IMR-90 (cell line): ENCODE measurements at regions not wholly inside any gene's neighbourhood (a gene's known extent, or its start where the extent isn't known, plus 50 kb on each side); places are given as distances from the start of the nearest gene placed in this dataset.

Experiments used
- ATAC-seq: fragments of 200-7000 bp; cut with Tn5 transposase; 2 replicates; pipeline ENCODE4 v1.9.1; 2020; ENCODE audit warnings: low read depth, mild to moderate bottlenecking, moderate library complexity
- BruUV-seq: library from RNA; stranded (reverse); fragments of 400-500 nt; replicated peaks from 2 replicates; lab custom pipeline; 2021; lab: Mats Ljungman, UMichigan
- CTCF ChIA-PET: fragments of 300-600 bp; formaldehyde crosslinking; extraction: SDS; loops from one replicate; lab custom pipeline; 2021; ENCODE audit warnings: antibody characterized with exemption; lab: Yijun Ruan, JAX
- POLR2A ChIA-PET: fragments of 300-600 bp; sonication (Branson Sonifier 250); formaldehyde crosslinking; loops from one replicate; lab custom pipeline; 2022; ENCODE audit warnings: antibody characterized with exemption; ENCODE audit not compliant: unreplicated experiment; lab: Charles Lee
- DNase-seq: peaks from one replicate; pipeline ENCODE4 v3.0.0; 2013
- H2AFZ ChIP-seq: replicated peaks from 2 replicates; pipeline ENCODE3; 2013; ENCODE audit warnings: low read length, mild to moderate bottlenecking; ENCODE audit not compliant: poor library complexity
- H2AK5ac ChIP-seq: 2 replicates; pipeline ENCODE4 v1.6.1; 2013; ENCODE audit warnings: low read depth, low read length, inconsistent platforms
- H2AK9ac ChIP-seq: replicated peaks from 2 replicates; pipeline ENCODE3; 2013; ENCODE audit warnings: mild to moderate bottlenecking, low read depth, low read length, moderate library complexity; ENCODE audit not compliant: poor library complexity
- H2BK120ac ChIP-seq: 2 replicates; pipeline ENCODE4 v1.6.1; 2013; ENCODE audit warnings: low read depth, low read length, inconsistent platforms
- H2BK15ac ChIP-seq: 3 replicates; pipeline ENCODE4 v1.6.1; 2013; ENCODE audit warnings: low read depth, low read length, inconsistent platforms
- H2BK20ac ChIP-seq: 2 replicates; pipeline ENCODE4 v1.6.1; 2013; ENCODE audit warnings: low read depth, mild to moderate bottlenecking, inconsistent platforms, low read length, moderate library complexity
- H2BK5ac ChIP-seq: 2 replicates; pipeline ENCODE4 v1.6.1; 2013; ENCODE audit warnings: mild to moderate bottlenecking, low read depth, low read length, inconsistent platforms; ENCODE audit not compliant: poor library complexity, severe bottlenecking
- H3K14ac ChIP-seq: replicated peaks from 2 replicates; pipeline ENCODE4 v1.6.1; 2013; ENCODE audit warnings: low read depth, low read length, inconsistent platforms
- H3K18ac ChIP-seq: 2 replicates; pipeline ENCODE4 v1.6.1; 2013; ENCODE audit warnings: low read depth, low read length, control low read depth
- H3K23ac ChIP-seq: 2 replicates; pipeline ENCODE4 v1.6.1; 2013; ENCODE audit warnings: low read depth, low read length, inconsistent platforms
- H3K27ac ChIP-seq: 2 replicates; pipeline ENCODE4 v1.5.1; 2013; ENCODE audit warnings: mild to moderate bottlenecking, control low read depth, low read length; ENCODE audit not compliant: insufficient read depth
- H3K27me3 ChIP-seq: 2 replicates; pipeline ENCODE4 v1.6.1; 2013; ENCODE audit warnings: low read length; ENCODE audit not compliant: control insufficient read depth, insufficient read depth
- H3K36me3 ChIP-seq: 2 replicates; pipeline ENCODE4 v1.6.1; 2013; ENCODE audit warnings: low read length, mixed read lengths; ENCODE audit not compliant: control insufficient read depth, insufficient read depth
- H3K4ac ChIP-seq: 2 replicates; pipeline ENCODE4 v1.6.1; 2013; ENCODE audit warnings: low read depth, low read length, inconsistent platforms
- H3K4me1 ChIP-seq: 2 replicates; pipeline ENCODE4 v1.6.1; 2013; ENCODE audit warnings: low read length, mixed read lengths; ENCODE audit not compliant: control insufficient read depth, insufficient read depth
- H3K4me2 ChIP-seq: 2 replicates; pipeline ENCODE4 v1.6.1; 2013; ENCODE audit warnings: low read depth, mild to moderate bottlenecking, control low read depth, low read length, moderate library complexity
- H3K4me3 ChIP-seq: 2 replicates; pipeline ENCODE4 v1.5.1; 2013; ENCODE audit warnings: low read depth, mild to moderate bottlenecking, control low read depth, low read length, moderate library complexity; ENCODE audit not compliant: insufficient read depth
- H3K56ac ChIP-seq: 2 replicates; pipeline ENCODE4 v1.6.1; 2013; ENCODE audit warnings: low read length, inconsistent platforms; ENCODE audit not compliant: insufficient read depth; ENCODE audit errors: extremely low read depth
- H3K79me1 ChIP-seq, 2 experiments: 2 replicates each; pipeline ENCODE4 v1.6.1; 2013; ENCODE audit warnings: low read length in 2 of 2, inconsistent platforms in 1 of 2, low read depth in 1 of 2
- H3K9ac ChIP-seq: 2 replicates; pipeline ENCODE4 v1.6.1; 2013; ENCODE audit warnings: low read depth, low read length, control low read depth
- H3K9me1 ChIP-seq: 2 replicates; pipeline ENCODE4 v1.6.1; 2013; ENCODE audit warnings: low read length, inconsistent platforms; ENCODE audit not compliant: insufficient read depth
- H3K9me3 ChIP-seq: 2 replicates; pipeline ENCODE4 v1.6.1; 2013; ENCODE audit warnings: low read length; ENCODE audit not compliant: control insufficient read depth, insufficient read depth
- H4K20me1 ChIP-seq: 2 replicates; pipeline ENCODE4 v1.6.1; 2013; ENCODE audit warnings: low read length, inconsistent platforms; ENCODE audit not compliant: insufficient read depth
- H4K5ac ChIP-seq: 2 replicates; pipeline ENCODE4 v1.6.1; 2013; ENCODE audit warnings: mild to moderate bottlenecking, low read depth, low read length, control low read depth
- H4K8ac ChIP-seq, 2 experiments: 2 replicates each; pipeline ENCODE4 v1.6.1; 2013; ENCODE audit warnings: low read depth in 2 of 2, low read length in 2 of 2, control low read depth in 1 of 2, inconsistent platforms in 1 of 2
- H4K91ac ChIP-seq: 2 replicates; pipeline ENCODE4 v1.6.1; 2013; ENCODE audit warnings: low read depth, low read length, inconsistent platforms; ENCODE audit not compliant: insufficient read depth
- BHLHE40 ChIP-seq: fragments of 150-350 bp; IDR thresholded peaks from 2 replicates; pipeline ENCODE4 v1.6.1; 2016; ENCODE audit warnings: mild to moderate bottlenecking, low read depth, low read length
- CEBPB ChIP-seq: IDR thresholded peaks from 2 replicates; pipeline ENCODE4 v1.6.1; 2012; ENCODE audit warnings: low read depth, low read length, improper control_type of control experiment
- CHD1 ChIP-seq: IDR thresholded peaks from 2 replicates; pipeline ENCODE4 v1.6.1; 2012; ENCODE audit warnings: low read depth, low read length, improper control_type of control experiment
- CTCF ChIP-seq: conservative IDR thresholded peaks from 2 replicates; pipeline ENCODE4 v1.5.1; 2012; ENCODE audit warnings: mild to moderate bottlenecking, low read depth, low read length, improper control_type of control experiment
- ELK1 ChIP-seq: fragments of 150-350 bp; IDR thresholded peaks from 2 replicates; pipeline ENCODE4 v1.6.1; 2016; ENCODE audit warnings: low read depth, mild to moderate bottlenecking, low read length, moderate library complexity, borderline replicate concordance
- FOS ChIP-seq: fragments of 150-350 bp; IDR thresholded peaks from 2 replicates; pipeline ENCODE4 v1.6.1; 2016; ENCODE audit warnings: low read depth, low read length
- MAFK ChIP-seq: IDR thresholded peaks from 2 replicates; pipeline ENCODE4 v1.6.1; 2012; ENCODE audit warnings: low read depth, low read length, improper control_type of control experiment
- MAZ ChIP-seq: IDR thresholded peaks from 2 replicates; pipeline ENCODE4 v1.6.1; 2012; ENCODE audit warnings: low read depth, mild to moderate bottlenecking, low read length, improper control_type of control experiment, moderate library complexity, borderline replicate concordance
- MXI1 ChIP-seq: IDR thresholded peaks from 2 replicates; pipeline ENCODE4 v1.6.1; 2012; ENCODE audit warnings: low read depth, mild to moderate bottlenecking, low read length, moderate library complexity, borderline replicate concordance
- NFE2L2 ChIP-seq: fragments of 150-350 bp; IDR thresholded peaks from 2 replicates; pipeline ENCODE4 v1.6.1; 2016; ENCODE audit warnings: low read depth, mild to moderate bottlenecking, low read length
- POLR2A ChIP-seq: IDR thresholded peaks from 2 replicates; pipeline ENCODE4 v1.6.1; 2012; ENCODE audit warnings: mild to moderate bottlenecking, low read depth, low read length
- RCOR1 ChIP-seq: IDR thresholded peaks from 2 replicates; pipeline ENCODE4 v1.6.1; 2012; ENCODE audit warnings: mild to moderate bottlenecking, low read length, improper control_type of control experiment; ENCODE audit not compliant: insufficient replicate concordance
- RFX5 ChIP-seq: IDR thresholded peaks from 2 replicates; pipeline ENCODE4 v1.8.0; 2012; ENCODE audit warnings: low read depth, mild to moderate bottlenecking, low read length, moderate library complexity
- SMC3 ChIP-seq: fragments of 150-350 bp; IDR thresholded peaks from 2 replicates; pipeline ENCODE4 v1.6.1; 2016; ENCODE audit warnings: low read depth, mild to moderate bottlenecking, antibody characterized with exemption, low read length, moderate library complexity
- USF2 ChIP-seq: fragments of 150-350 bp; IDR thresholded peaks from 2 replicates; pipeline ENCODE4 v1.6.1; 2017; ENCODE audit warnings: mild to moderate bottlenecking, antibody characterized with exemption, low read length, low read depth
- WGBS, 2 experiments: methylation state at CpG; one replicate each; pipeline versions ENCODE4 v1.1.5 to v1.1.7; 2013; ENCODE audit warnings: missing lambda C conversion rate in 2 of 2; ENCODE audit not compliant: insufficient read length in 1 of 2; ENCODE audit errors: extremely low coverage in 2 of 2; 5-methylcytosine and 5-hydroxymethylcytosine counted together
- dilution Hi-C: fragments of 300-500 bp; cut with HindIII; formaldehyde crosslinking; loops from one replicate; pipeline ENCODE4 v1.14.3; 2018; ENCODE audit warnings: low sequenced_read_pairs; ENCODE audit not compliant: unreplicated experiment
- in situ Hi-C: fragments of 300-500 bp; cut with MboI; formaldehyde crosslinking; loops from 3 replicates; pipeline ENCODE4 v1.14.3; 2019; ENCODE audit warnings: low sequenced_read_pairs, inconsistent platforms, mixed read lengths
- intact Hi-C: fragments of 100-400 bp; cut with micrococcal nuclease; formaldehyde crosslinking; loops from 2 replicates; pipeline ENCODE4 v1.10.0; 2022

- H3K9me3 ChIP-seq, result no peaks in the 10 kb centered on the region
- H4K8ac ChIP-seq, result no peak overlapping the region
- no peak overlapping the region for H3K14ac ChIP-seq
- H3K56ac ChIP-seq, result no peak overlapping the region
- no peaks in the 10 kb centered on the region for H3K9me1 ChIP-seq
- H3K4ac ChIP-seq, result no peak overlapping the region
- H3K36me3 ChIP-seq, result no peaks in the 10 kb centered on the region
- BruUV-seq, result no TSS peak
- ChIA-PET CTCF (no interaction called here), POLR2A (no interaction called here)
- H3K27ac ChIP-seq, result no peak overlapping the region
- in situ Hi-C loops, result no loop called here
- no peak overlapping the region for H4K91ac ChIP-seq
- no peak overlapping the region for H3K4me3 ChIP-seq
- H2AK9ac ChIP-seq, result no peak overlapping the region
- no peaks in the 10 kb centered on the region for H3K4me1 ChIP-seq
- no peak overlapping the region for H2BK5ac ChIP-seq
- ATAC-seq (no peak), DNase-seq (no peak)
- no peaks in the 10 kb centered on the region for H3K79me1 ChIP-seq
- no peak overlapping the region for H3K18ac ChIP-seq
- no peak overlapping the region for H3K4me2 ChIP-seq
- no peak overlapping the region for H2BK120ac ChIP-seq
- H2BK15ac ChIP-seq, result no peak overlapping the region
- intact Hi-C loops, result no loop called here
- no peak overlapping the region for H2AK5ac ChIP-seq
- dilution Hi-C loops, result no loop called here
- H4K20me1 ChIP-seq, result no peaks in the 10 kb centered on the region
- TF ChIP-seq RCOR1 (no peak), CHD1 (no peak), ELK1 (no peak), MXI1 (no peak), MAZ (no peak), CEBPB (no peak), POLR2A (no peak), FOS (no peak), NFE2L2 (no peak), USF2 (no peak), CTCF (no peak), SMC3 (no peak), BHLHE40 (no peak), RFX5 (no peak), MAFK (no peak)
- H2BK20ac ChIP-seq, result no peak overlapping the region
- H4K5ac ChIP-seq, result no peak overlapping the region
- no peak overlapping the region for H2AFZ ChIP-seq
- H3K23ac ChIP-seq, result no peak overlapping the region
- no peaks in the 10 kb centered on the region; the same call in 1 of the 2 replicates for H3K27me3 ChIP-seq
- WGBS, 2 experiments, result no CpG with 5 or more reads among the region's 4 CpGs
- no peak overlapping the region for H3K9ac ChIP-seq
These were observed 73.6 kb upstream of the CDC42BPA start for GRCh38 chr1:227391879-227392278.
